ENCODE measurements at regions not wholly inside any gene's neighbourhood (a gene's known extent, or its start where the extent isn't known, plus 50 kb on each side); places are given as distances from the start of the nearest gene placed in this dataset.
"Not testable (repeated sequence)": the region's sequence is repeated elsewhere in the genome, so short reads cannot be mapped to it uniquely, and the experiment has no call there.

- no peak for TF ChIP-seq CTCF (IDR thresholded peaks at IDR 0.05; ENCODE audit: low read length, missing control alignments)
- no peak overlapping the region for H3K4me3 ChIP-seq (replicated peaks; ENCODE audit: low read depth, low read length)
Observed at GRCh38 chr12:93989949-93990348, 158.4 kb upstream of the PLXNC1 start.

GRCh38 chr12:93990832-93991803 lies 157.3 kb upstream of the PLXNC1 start:
- H3K4me3 ChIP-seq (replicated peaks; ENCODE audit: low read depth, low read length), result no peak overlapping the region
- peak; percentile 58 for TF ChIP-seq CTCF (IDR thresholded peaks at IDR 0.05; ENCODE audit: low read length, missing control alignments)
- peak; percentile 58 for DNase-seq (ENCODE audit: low read depth)

More at GRCh38 chr12:93989949-93990348, 158.4 kb upstream of the PLXNC1 start:
- no peak for DNase-seq (ENCODE audit: low read depth)

GRCh38 chr12:93991829-93992461 lies 156.4 kb upstream of the PLXNC1 start:
- no peak overlapping the region for H3K4me3 ChIP-seq (replicated peaks; ENCODE audit: low read depth, low read length)
- TF ChIP-seq CTCF (IDR thresholded peaks at IDR 0.05; ENCODE audit: low read length, missing control alignments), result no peak
- DNase-seq (ENCODE audit: low read depth), result no peak

- no peak overlapping the region for H3K4me3 ChIP-seq (replicated peaks; ENCODE audit: low read depth, low read length)
- TF ChIP-seq CTCF (IDR thresholded peaks at IDR 0.05; ENCODE audit: low read length, missing control alignments), result no peak
- DNase-seq (ENCODE audit: low read depth), result no peak
Observed at GRCh38 chr12:93994721-93995120, 153.7 kb upstream of the PLXNC1 start.

- no peak for DNase-seq (ENCODE audit: low read depth)
- no peak for TF ChIP-seq CTCF (IDR thresholded peaks at IDR 0.05; ENCODE audit: low read length, missing control alignments)
- H3K4me3 ChIP-seq (replicated peaks; ENCODE audit: low read depth, low read length), result no peak overlapping the region
Observed at GRCh38 chr12:93996321-93996720, 152.1 kb upstream of the PLXNC1 start.

- no peak overlapping the region for H3K4me3 ChIP-seq (replicated peaks; ENCODE audit: low read depth, low read length)
- no peak for DNase-seq (ENCODE audit: low read depth)
- no peak for TF ChIP-seq CTCF (IDR thresholded peaks at IDR 0.05; ENCODE audit: low read length, missing control alignments)
Observed at GRCh38 chr12:94001691-94002090, 146.7 kb upstream of the PLXNC1 start.

GRCh38 chr12:94002925-94003324 lies 145.5 kb upstream of the PLXNC1 start:
- not testable (repeated sequence) for H3K4me3 ChIP-seq (replicated peaks; ENCODE audit: low read depth, low read length); DNase-seq (ENCODE audit: low read depth)

GRCh38 chr12:94007833-94008232 lies 140.5 kb upstream of the PLXNC1 start:
- not testable (repeated sequence) for DNase-seq (ENCODE audit: low read depth); H3K4me3 ChIP-seq (replicated peaks; ENCODE audit: low read depth, low read length)
